H9 (cell line): ENCODE measurements at regions not wholly inside any gene's neighbourhood (a gene's known extent, or its start where the extent isn't known, plus 50 kb on each side); places are given as distances from the start of the nearest gene placed in this dataset.
A peak's percentile ranks its signal among the peaks of the same experiment; 100 is the strongest.

Experiments used
- DNase-seq: peaks from one replicate; pipeline ENCODE4 v3.0.0-alpha.2; 2017
- H2AFZ ChIP-seq: one replicate; pipeline ENCODE4 v1.6.1; 2013; ENCODE audit warnings: mild to moderate bottlenecking, low read length, control low read depth, moderate library complexity
- H2AK5ac ChIP-seq: 2 replicates; pipeline ENCODE4 v1.6.1; 2013; ENCODE audit warnings: low read length, control low read depth, mixed read lengths; ENCODE audit not compliant: insufficient read length
- H2BK120ac ChIP-seq: one replicate; pipeline ENCODE4 v1.6.1; 2013; ENCODE audit warnings: low read depth, mild to moderate bottlenecking, low read length, control low read depth, inconsistent platforms; ENCODE audit not compliant: poor library complexity, severe bottlenecking
- H2BK12ac ChIP-seq: 2 replicates; pipeline ENCODE4 v1.6.1; 2013; ENCODE audit warnings: low read length, control low read depth, mixed read lengths, low read depth; ENCODE audit not compliant: insufficient read length
- H2BK15ac ChIP-seq: 2 replicates; pipeline ENCODE4 v1.6.1; 2013; ENCODE audit warnings: low read depth, low read length, control low read depth
- H2BK20ac ChIP-seq: one replicate; pipeline ENCODE4 v1.6.1; 2013; ENCODE audit warnings: low read depth, mild to moderate bottlenecking, low read length, control low read depth, inconsistent platforms; ENCODE audit not compliant: poor library complexity, severe bottlenecking
- H2BK5ac ChIP-seq: 2 replicates; pipeline ENCODE4 v1.6.1; 2013; ENCODE audit warnings: low read length, control low read depth, mixed read lengths; ENCODE audit not compliant: insufficient read length
- H3K14ac ChIP-seq: 2 replicates; pipeline ENCODE4 v1.6.1; 2013; ENCODE audit warnings: low read length, control low read depth; ENCODE audit not compliant: insufficient read depth
- H3K18ac ChIP-seq: 2 replicates; pipeline ENCODE4 v1.6.1; 2013; ENCODE audit warnings: low read depth, mild to moderate bottlenecking, mixed read lengths, low read length, control low read depth; ENCODE audit not compliant: insufficient read length
- H3K23ac ChIP-seq: 2 replicates; pipeline ENCODE4 v1.6.1; 2013; ENCODE audit warnings: low read length, control low read depth, mixed read lengths, low read depth; ENCODE audit not compliant: insufficient read length
- H3K23me2 ChIP-seq: 2 replicates; pipeline ENCODE4 v1.6.1; 2013; ENCODE audit warnings: low read depth, mild to moderate bottlenecking, mixed read lengths, low read length, control low read depth; ENCODE audit not compliant: insufficient read length, poor library complexity, severe bottlenecking
- H3K27ac ChIP-seq: 2 replicates; pipeline ENCODE4 v1.5.1; 2013; ENCODE audit warnings: low read length, control low read depth, mixed read lengths, low read depth; ENCODE audit not compliant: insufficient read length
- H3K27me3 ChIP-seq: 2 replicates; pipeline ENCODE4 v1.6.1; 2013; ENCODE audit warnings: low read length, control low read depth, inconsistent platforms; ENCODE audit not compliant: insufficient read depth
- H3K4ac ChIP-seq: 2 replicates; pipeline ENCODE4 v1.6.1; 2013; ENCODE audit warnings: low read depth, mild to moderate bottlenecking, control low read depth, inconsistent platforms, low read length, moderate library complexity
- H3K4me1 ChIP-seq: 2 replicates; pipeline ENCODE4 v1.6.1; 2013; ENCODE audit warnings: low read length, control low read depth, inconsistent platforms; ENCODE audit not compliant: insufficient read depth
- H3K4me2 ChIP-seq: 2 replicates; pipeline ENCODE4 v1.6.1; 2013; ENCODE audit warnings: low read length, control low read depth, mixed read lengths; ENCODE audit not compliant: insufficient read length, insufficient read depth
- H3K56ac ChIP-seq: 2 replicates; pipeline ENCODE4 v1.6.1; 2013; ENCODE audit warnings: low read depth, mild to moderate bottlenecking, mixed read lengths, low read length, control low read depth; ENCODE audit not compliant: insufficient read length
- H3K79me1 ChIP-seq: 2 replicates; pipeline ENCODE4 v1.6.1; 2013; ENCODE audit warnings: low read depth, mild to moderate bottlenecking, moderate library complexity, low read length, control low read depth, inconsistent platforms; ENCODE audit not compliant: insufficient read depth, poor library complexity, severe bottlenecking
- H3K79me2 ChIP-seq: 2 replicates; pipeline ENCODE4 v1.6.1; 2013; ENCODE audit warnings: low read length, control low read depth, inconsistent platforms; ENCODE audit not compliant: insufficient read depth
- H3K9ac ChIP-seq: 2 replicates; pipeline ENCODE4 v1.6.1; 2013; ENCODE audit warnings: low read length, control low read depth, mixed read lengths; ENCODE audit not compliant: insufficient read length; ENCODE audit errors: extremely low read depth
- H3K9me3 ChIP-seq: one replicate; pipeline ENCODE4 v1.6.1; 2013; ENCODE audit warnings: low read depth, low read length, inconsistent platforms; ENCODE audit not compliant: control insufficient read depth
- H3T11ph ChIP-seq: one replicate; pipeline ENCODE4 v1.6.1; 2013; ENCODE audit warnings: mild to moderate bottlenecking, low read length, control low read depth, inconsistent platforms
- H4K20me1 ChIP-seq: one replicate; pipeline ENCODE4 v1.6.1; 2013; ENCODE audit not compliant: control insufficient read depth, insufficient read length, insufficient read depth
- H4K5ac ChIP-seq: 2 replicates; pipeline ENCODE4 v1.6.1; 2013; ENCODE audit warnings: low read depth, mild to moderate bottlenecking, mixed read lengths, low read length, control low read depth; ENCODE audit not compliant: insufficient read length
- H4K8ac ChIP-seq: replicated peaks from 2 replicates; pipeline ENCODE4 v1.6.1; 2013; ENCODE audit warnings: low read length, control low read depth, mixed read lengths, low read depth; ENCODE audit not compliant: insufficient read length
- H4K91ac ChIP-seq: 2 replicates; pipeline ENCODE4 v1.6.1; 2013; ENCODE audit warnings: low read depth, mild to moderate bottlenecking, moderate library complexity, mixed read lengths, low read length, control low read depth; ENCODE audit not compliant: insufficient read length
- H3K27ac Mint-ChIP-seq, 3 experiments: 2 replicates in 2 of 3; 3 replicates in 1 of 3; pipeline ENCODE4 v1.8.0; 2020 to 2021; ENCODE audit warnings: mixed read lengths in 3 of 3, mild to moderate bottlenecking in 1 of 3, moderate library complexity in 1 of 3
- H3K27me3 Mint-ChIP-seq: 2 replicates; pipeline ENCODE4 v1.8.0; 2021; ENCODE audit warnings: low read depth, mild to moderate bottlenecking, moderate library complexity, mixed read lengths
- H3K36me3 Mint-ChIP-seq, 3 experiments: 2 replicates in 2 of 3; 3 replicates in 1 of 3; pipeline ENCODE4 v1.8.0; 2020 to 2021; ENCODE audit warnings: low read depth in 3 of 3, mixed read lengths in 3 of 3; ENCODE audit not compliant: insufficient read depth in 1 of 3
- H3K4me1 Mint-ChIP-seq, 2 experiments: 2 replicates each; pipeline ENCODE4 v1.8.0; 2020; ENCODE audit warnings: mixed read lengths in 2 of 2
- H3K4me3 Mint-ChIP-seq, 2 experiments: 2 replicates in 1 of 2; 3 replicates in 1 of 2; pipeline ENCODE4 v1.8.0; 2020 to 2021; ENCODE audit warnings: mild to moderate bottlenecking in 2 of 2, mixed read lengths in 2 of 2, moderate library complexity in 1 of 2
- H3K9me3 Mint-ChIP-seq, 2 experiments: 2 replicates in 1 of 2; 3 replicates in 1 of 2; pipeline ENCODE4 v1.8.0; 2020; ENCODE audit warnings: mild to moderate bottlenecking in 2 of 2, mixed read lengths in 2 of 2, moderate library complexity in 1 of 2
- WGBS: extraction: QIAGEN DNeasy Blood & Tissue Kit; methylation state at CpG from one replicate; pipeline ENCODE4 v1.1.7; 2013; ENCODE audit warnings: missing lambda C conversion rate, low lambda C conversion rate, mixed read lengths; ENCODE audit not compliant: insufficient read length; ENCODE audit errors: extremely low coverage; 5-methylcytosine and 5-hydroxymethylcytosine counted together
- TF ChIP-seq, protein P1 (sequence below): fragments of 200-600 bp; sonication (generic); conservative IDR thresholded peaks from 3 replicates; pipeline ENCODE4 v1.8.0; 2021; ENCODE audit warnings: antibody characterized with exemption, mild to moderate bottlenecking

DNA sequence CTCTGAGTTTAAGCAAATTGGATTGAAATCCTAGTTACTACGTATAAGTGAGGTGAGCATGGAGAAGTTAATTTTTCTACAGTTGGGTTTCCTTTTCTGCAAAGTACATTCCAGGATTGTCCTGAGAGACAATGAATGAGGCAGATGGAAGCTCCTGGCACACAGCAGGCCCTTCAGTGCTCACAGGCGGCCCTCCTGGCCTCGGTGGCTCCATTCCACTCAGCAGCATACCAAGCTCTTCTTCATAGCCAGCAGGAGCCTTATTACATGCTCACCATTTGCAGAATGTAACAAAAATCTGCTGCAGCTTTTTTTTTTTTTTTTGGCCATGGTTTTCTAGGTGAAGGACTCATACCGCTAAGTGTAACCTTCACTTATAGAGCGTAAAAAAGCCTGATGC, 113.2 kb upstream of the FAM9B start:
- H4K91ac ChIP-seq: no peak overlapping the region
- H3K9me3 ChIP-seq: peaks cover 18% of the 10 kb centered on the region
- H3K4me2 ChIP-seq: peak overlapping the region; percentile 35
- no peak overlapping the region for H2BK5ac ChIP-seq
- Mint-ChIP-seq H3K4me1 (peaks cover 54 to 60% of the 10 kb centered on the region in 2 experiments), H3K27me3 (peaks cover 1% of the 10 kb centered on the region), H3K9me3 (peaks cover 13 to 50% of the 10 kb centered on the region in 2 experiments), H3K36me3 (peaks cover 9 to 10% (median 9%) of the 10 kb centered on the region in 3 experiments; a peak in 6 of 7 replicates), H3K27ac (peak overlapping the region in 2 of 3 experiments; percentile 29 to 72; a peak in 3 of 7 replicates), H3K4me3 (no peak overlapping the region)
- H2AFZ ChIP-seq: no peak overlapping the region
- H3K79me2 ChIP-seq: no peaks in the 10 kb centered on the region
- peaks cover 13% of the 10 kb centered on the region for H3K4me1 ChIP-seq
- H3K23me2 ChIP-seq: no peaks in the 10 kb centered on the region
- no CpG with 5 or more reads among the region's 5 CpGs for WGBS
- peak overlapping the region; percentile 76 for H2BK120ac ChIP-seq
- no peak overlapping the region for H3K14ac ChIP-seq
- no peak overlapping the region for H3T11ph ChIP-seq
- DNase-seq: no peak
- no peak overlapping the region for H3K4ac ChIP-seq
- no peak overlapping the region for H2AK5ac ChIP-seq
- 0 out of 2 replicates have a peak, but pooled peaks cover 2% of the 10 kb centered on the region for H3K27me3 ChIP-seq
- H4K5ac ChIP-seq: no peak overlapping the region
- H3K23ac ChIP-seq: no peak overlapping the region
- H3K9ac ChIP-seq: no peak overlapping the region
- H3K56ac ChIP-seq: no peak overlapping the region
- H4K8ac ChIP-seq: no peak overlapping the region
- no peak overlapping the region for H2BK12ac ChIP-seq
- H2BK15ac ChIP-seq: no peak overlapping the region
- H4K20me1 ChIP-seq: no peaks in the 10 kb centered on the region
- TF ChIP-seq, protein P1, sequence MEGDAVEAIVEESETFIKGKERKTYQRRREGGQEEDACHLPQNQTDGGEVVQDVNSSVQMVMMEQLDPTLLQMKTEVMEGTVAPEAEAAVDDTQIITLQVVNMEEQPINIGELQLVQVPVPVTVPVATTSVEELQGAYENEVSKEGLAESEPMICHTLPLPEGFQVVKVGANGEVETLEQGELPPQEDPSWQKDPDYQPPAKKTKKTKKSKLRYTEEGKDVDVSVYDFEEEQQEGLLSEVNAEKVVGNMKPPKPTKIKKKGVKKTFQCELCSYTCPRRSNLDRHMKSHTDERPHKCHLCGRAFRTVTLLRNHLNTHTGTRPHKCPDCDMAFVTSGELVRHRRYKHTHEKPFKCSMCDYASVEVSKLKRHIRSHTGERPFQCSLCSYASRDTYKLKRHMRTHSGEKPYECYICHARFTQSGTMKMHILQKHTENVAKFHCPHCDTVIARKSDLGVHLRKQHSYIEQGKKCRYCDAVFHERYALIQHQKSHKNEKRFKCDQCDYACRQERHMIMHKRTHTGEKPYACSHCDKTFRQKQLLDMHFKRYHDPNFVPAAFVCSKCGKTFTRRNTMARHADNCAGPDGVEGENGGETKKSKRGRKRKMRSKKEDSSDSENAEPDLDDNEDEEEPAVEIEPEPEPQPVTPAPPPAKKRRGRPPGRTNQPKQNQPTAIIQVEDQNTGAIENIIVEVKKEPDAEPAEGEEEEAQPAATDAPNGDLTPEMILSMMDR: no peak
- no peak overlapping the region for H3K27ac ChIP-seq
- no peak overlapping the region for H3K18ac ChIP-seq
- H3K79me1 ChIP-seq: no peaks in the 10 kb centered on the region
- H2BK20ac ChIP-seq: peak overlapping the region; percentile 32
